ENCODE measurements at regions not wholly inside any gene's neighbourhood (a gene's known extent, or its start where the extent isn't known, plus 50 kb on each side); places are given as distances from the start of the nearest gene placed in this dataset.

DNA sequence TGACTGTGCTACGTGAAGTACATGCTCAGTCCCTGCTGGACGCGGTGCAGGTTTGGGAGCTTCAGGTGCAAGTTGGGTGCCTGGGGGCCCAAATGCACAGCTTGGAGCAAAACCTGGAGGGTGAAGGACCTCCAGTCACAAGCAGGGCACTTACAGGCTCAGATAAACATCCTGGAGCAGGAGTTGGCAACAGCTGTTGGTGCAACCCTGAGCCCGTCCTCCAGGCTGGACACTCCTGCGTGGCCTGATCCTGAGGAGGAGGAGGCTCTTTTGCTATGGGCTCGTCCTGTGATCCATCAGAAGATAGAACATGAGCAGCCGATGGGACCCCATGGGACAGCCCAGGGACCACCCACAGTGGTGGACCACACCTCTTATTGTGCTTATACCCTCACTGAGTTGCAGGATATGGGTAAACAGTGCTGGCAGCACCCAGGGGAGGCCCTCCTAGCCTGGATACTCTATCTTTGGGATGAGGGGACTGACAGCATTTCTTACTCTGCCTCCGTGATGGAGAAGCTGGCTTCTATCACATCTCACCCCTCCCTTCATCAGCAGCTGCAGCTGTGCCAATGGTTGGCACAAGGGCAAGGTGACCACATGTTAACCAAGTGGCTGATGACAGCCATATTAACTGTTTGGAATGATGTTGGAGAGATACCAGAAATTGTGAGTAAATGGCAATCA, 301.6 kb downstream of the ZPLD1 start:
- TF ChIP-seq GATA3 (IDR thresholded peaks at IDR 0.05; ENCODE audit: low read depth, low read length), result no peak

DNA sequence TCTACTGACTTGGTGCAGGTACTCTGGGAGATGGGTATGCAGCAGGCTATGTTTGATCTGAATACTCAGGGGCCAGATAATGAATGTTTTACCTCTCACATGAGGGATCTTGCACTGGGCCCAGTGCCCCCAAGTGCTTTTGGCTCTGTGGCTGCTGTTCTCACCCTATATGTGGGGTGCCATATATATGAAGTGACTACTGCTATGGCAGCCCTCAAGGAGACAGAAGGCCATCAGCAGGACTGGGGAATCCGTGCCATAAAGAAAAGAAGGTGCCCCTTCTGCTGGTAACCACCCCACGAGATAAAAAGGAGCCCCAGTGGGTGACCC, 302.1 kb downstream of the ZPLD1 start:
- no peak for TF ChIP-seq GATA3 (IDR thresholded peaks at IDR 0.05; ENCODE audit: low read depth, low read length)
- no peak for TF ChIP-seq GATA2 (IDR thresholded peaks at IDR 0.05; ENCODE audit: low read depth, low read length)

DNA sequence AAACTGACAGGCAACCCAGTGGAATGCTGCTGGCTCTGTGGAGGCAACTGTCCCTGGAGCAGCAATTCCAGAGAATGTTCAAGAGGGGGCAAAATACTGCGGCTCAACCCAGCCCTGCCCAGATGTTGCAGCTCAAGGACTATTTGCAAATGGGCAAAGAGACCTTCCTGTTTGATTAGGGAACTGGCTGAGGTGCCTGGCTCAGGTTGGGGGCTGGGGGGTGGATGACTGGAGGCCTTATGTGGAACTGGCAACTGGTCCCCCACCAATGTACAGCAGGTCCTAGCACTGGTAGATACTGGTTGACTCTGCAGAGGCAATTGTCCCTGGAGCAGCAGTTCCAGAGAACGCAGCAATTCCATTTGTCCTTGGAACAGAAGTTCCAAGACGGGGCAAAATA, 302.5 kb downstream of the ZPLD1 start:
- no peak for TF ChIP-seq GATA3 (IDR thresholded peaks at IDR 0.05; ENCODE audit: low read depth, low read length)
- TF ChIP-seq GATA2 (IDR thresholded peaks at IDR 0.05; ENCODE audit: low read depth, low read length), result no peak

DNA sequence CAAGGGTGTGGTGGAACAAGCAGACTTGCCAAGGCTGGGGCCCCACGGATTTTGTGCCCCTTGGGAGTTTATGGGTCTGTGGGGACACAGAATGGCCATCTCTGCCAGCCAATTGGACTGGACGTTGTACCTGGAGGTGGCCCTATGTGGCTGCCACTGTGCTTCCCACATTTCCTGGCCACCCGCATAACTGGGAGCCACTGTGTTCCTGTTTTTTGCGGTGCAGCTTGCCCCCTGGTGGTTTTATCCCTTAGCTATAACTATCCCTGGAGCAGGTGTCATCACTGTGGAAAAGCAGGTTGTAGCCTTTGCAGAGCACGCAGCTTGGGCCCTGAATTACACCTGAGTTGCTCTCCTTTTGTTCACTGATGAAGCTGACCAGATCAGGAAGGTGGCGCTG, 306.3 kb downstream of the ZPLD1 start:
- TF ChIP-seq GATA3 (IDR thresholded peaks at IDR 0.05; ENCODE audit: low read depth, low read length), result no peak
- no peak for TF ChIP-seq GATA2 (IDR thresholded peaks at IDR 0.05; ENCODE audit: low read depth, low read length)

DNA sequence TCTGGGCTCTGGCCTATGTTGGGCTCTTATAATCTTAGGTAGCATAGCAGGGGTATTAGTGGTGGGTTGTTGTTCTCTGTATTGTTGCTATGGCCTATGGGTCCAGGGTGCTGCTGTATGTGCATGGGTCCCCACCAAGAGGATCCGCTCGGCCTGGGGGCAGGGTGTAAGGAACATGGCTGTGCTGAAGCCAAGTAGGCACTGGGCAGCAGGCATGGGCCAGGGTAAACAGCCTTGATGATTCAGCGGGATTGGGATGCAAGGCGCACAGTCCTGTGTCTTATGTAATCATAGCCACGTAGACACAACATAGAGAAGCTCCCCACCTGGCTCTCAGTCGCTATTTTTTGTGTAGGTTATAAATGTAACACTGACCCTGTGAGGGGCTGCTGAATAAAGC, 306.9 kb downstream of the ZPLD1 start:
- TF ChIP-seq GATA3 (IDR thresholded peaks at IDR 0.05; ENCODE audit: low read depth, low read length) (no peak), GATA2 (IDR thresholded peaks at IDR 0.05; ENCODE audit: low read depth, low read length) (no peak)

DNA sequence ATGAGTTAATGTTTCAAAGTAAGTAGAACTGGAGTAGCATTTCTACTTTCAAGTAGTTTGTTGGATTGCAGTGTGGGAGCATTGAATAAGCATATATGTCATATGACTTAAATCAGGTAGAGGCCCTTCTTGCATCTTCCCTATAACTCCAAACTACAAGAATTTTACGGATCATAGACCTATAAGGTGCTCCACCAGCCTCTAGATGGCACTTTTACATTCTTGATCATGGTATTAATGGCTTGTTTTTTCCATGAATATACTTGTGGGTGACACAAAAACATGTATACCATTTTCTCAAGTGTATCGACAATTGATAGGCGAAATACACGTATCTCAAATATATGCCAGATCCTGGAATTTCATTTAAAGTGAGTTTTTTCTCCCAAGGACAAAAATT, 311.1 kb downstream of the ZPLD1 start:
- TF ChIP-seq GATA2 (IDR thresholded peaks at IDR 0.05; ENCODE audit: low read depth, low read length) (no peak), GATA3 (IDR thresholded peaks at IDR 0.05; ENCODE audit: low read depth, low read length) (no peak)

DNA sequence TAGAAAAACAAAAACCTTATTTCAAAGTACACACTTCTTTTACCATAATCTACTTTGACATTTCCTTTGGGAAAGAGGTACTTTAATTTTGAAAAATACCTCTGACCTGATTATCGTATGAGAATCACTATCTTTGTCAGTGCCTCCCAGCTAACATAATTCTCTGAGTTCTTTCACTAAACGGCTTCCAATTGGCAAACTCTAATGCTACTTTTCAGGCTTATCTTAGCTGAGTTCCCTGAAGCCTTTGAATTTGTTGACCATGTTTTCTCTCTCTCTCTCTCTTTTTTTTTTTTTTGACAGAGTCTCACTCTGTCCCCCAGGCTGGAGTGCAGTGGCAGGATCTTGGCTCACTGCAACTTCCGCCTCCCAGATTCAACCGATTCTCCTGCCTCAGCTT, 312.8 kb downstream of the ZPLD1 start:
- no peak for TF ChIP-seq GATA3 (IDR thresholded peaks at IDR 0.05; ENCODE audit: low read depth, low read length)
- no peak for TF ChIP-seq GATA2 (IDR thresholded peaks at IDR 0.05; ENCODE audit: low read depth, low read length)

DNA sequence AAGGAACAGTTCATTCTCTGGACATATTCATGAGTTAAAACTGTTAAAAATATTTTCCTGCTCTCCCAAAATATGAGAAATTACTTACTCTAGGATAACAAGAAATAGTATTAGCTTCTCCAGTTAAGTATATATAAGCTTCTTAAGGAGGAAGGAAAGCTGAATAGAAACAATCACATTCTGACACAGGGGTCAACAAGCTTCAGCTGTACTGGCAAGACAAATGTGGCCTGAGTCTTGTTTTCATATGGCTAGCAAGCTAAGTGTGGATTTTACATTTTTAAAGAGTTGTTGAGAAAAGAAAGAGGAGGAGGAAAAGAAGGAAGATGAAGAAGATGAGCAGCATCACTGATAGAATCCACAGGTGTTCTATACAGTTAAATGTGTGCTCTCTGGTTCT, 313.8 kb downstream of the ZPLD1 start:
- TF ChIP-seq GATA2 (IDR thresholded peaks at IDR 0.05; ENCODE audit: low read depth, low read length) (no peak), GATA3 (IDR thresholded peaks at IDR 0.05; ENCODE audit: low read depth, low read length) (no peak)

DNA sequence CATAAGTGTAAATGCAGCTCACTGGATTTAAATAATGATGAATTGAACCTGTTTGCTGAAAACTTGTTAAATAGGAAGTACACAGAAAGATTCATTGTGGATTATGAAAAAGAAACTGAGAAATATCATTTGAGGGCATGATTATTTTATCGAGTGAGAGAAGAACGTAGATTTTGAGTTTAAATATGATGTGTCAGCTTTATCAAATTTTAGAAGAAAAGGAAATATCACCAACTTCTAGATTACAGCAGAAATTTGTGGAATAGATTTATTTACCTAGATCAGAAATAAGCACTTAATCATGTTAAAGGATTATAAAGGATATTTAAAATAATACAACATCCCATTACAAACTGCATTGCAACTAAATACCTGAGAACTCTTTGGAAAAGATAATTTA, 315.5 kb downstream of the ZPLD1 start:
- TF ChIP-seq GATA2 (IDR thresholded peaks at IDR 0.05; ENCODE audit: low read depth, low read length) (no peak), GATA3 (IDR thresholded peaks at IDR 0.05; ENCODE audit: low read depth, low read length) (no peak)

DNA sequence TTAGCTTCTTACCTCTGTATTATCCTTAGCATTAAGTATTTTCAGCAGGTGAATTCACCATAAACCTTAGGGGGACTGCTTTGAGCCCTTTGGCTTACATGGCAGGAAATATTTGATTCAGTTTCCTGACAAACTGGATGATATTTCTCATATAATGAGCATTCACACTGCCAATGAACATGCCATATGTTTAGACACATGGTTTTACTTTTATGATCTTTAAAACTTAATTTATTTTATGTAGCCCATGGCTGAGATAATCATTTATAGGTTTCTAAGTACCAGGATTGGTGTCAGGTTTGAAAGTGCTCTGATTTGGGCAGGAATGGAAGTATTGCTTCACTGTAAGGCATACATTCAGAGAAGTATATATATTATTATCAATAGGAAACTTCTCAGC, 319.1 kb downstream of the ZPLD1 start:
- TF ChIP-seq GATA2 (IDR thresholded peaks at IDR 0.05; ENCODE audit: low read depth, low read length) (no peak), GATA3 (IDR thresholded peaks at IDR 0.05; ENCODE audit: low read depth, low read length) (no peak)

DNA sequence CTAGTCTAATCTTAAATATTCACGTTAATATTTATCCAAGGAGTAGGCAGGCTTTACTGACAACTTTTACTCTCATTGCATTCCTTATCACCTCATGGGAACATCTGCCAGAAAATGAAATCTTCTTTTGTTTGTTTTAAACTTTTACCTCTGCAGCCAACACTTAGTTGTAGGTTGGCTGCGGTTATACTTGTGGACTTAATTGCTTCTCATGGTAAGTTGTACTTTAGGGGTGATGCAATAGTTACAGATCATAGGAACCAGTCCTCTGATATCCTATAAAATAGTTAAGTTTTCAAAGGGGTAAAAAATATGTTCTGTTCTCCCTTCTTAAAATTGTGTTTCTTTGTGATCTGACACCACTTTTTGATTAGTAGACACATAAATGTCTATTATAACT, 321.9 kb downstream of the ZPLD1 start:
- TF ChIP-seq GATA3 (IDR thresholded peaks at IDR 0.05; ENCODE audit: low read depth, low read length) (no peak), GATA2 (IDR thresholded peaks at IDR 0.05; ENCODE audit: low read depth, low read length) (no peak)

DNA sequence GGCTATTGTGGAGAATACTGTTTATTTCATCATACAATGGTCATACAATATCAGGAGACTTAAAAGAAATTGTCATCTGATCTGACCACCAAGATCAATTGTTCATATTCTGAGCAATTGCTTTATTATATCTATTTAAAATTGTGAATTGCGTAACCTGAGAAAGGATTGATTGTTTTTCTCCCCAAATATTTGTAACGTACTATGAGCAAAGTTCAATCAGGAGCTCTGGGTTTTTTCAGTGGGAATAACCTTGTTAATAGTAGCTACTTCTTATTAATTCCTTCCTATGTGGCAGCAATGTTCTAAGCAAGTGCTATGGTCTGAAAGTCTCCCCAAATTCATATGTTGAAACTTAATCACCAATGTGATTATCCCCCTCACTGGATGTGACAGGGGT, 323.1 kb downstream of the ZPLD1 start:
- no peak for TF ChIP-seq GATA2 (IDR thresholded peaks at IDR 0.05; ENCODE audit: low read depth, low read length)
- no peak for TF ChIP-seq GATA3 (IDR thresholded peaks at IDR 0.05; ENCODE audit: low read depth, low read length)

DNA sequence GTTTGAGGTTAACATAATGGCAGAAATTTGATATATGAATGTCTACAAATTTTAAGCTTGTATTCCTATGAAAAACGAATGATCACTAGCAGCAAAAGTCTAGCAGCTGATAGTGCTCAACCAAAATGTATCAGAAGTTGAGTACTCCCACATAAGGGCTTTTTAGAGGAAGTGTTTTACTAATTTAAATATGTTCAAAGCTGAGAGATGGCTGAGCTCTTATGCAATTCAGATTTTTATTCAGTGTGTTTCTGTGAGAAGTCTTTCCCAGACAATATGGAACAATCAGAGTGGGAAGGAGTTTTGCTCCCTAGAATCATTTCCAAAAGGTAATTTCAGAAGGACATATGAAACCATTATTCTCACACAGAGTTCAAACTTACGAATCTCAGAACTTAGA, 327.0 kb downstream of the ZPLD1 start:
- TF ChIP-seq GATA3 (IDR thresholded peaks at IDR 0.05; ENCODE audit: low read depth, low read length), result no peak
- TF ChIP-seq GATA2 (IDR thresholded peaks at IDR 0.05; ENCODE audit: low read depth, low read length), result no peak

DNA sequence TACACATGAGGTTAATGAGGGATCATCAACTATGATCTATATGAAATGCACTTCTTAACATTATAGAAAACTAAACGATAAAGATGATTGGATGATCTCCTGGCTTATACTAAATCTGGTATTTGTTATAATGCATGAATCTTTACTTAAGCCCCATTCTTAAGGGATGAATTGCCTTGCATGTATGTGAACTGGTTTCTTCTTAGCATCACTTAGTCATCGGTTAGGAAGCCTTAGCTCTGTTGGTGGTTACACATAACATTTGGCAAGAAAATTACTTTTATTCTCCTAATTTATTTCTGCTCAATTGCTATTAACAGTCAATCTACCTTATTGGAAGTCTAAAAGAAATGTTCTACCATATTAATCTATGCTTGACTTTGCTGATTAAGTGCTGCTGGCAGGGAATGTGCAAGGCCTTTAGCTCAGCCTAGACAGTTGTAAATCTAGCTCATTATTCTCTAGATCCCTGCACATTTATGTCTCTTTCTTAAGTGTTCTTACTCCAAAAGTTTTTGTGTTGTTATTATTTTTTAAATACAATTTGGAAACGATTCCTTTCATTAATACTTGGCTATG, 356.0 kb downstream of the ZPLD1 start:
- TF ChIP-seq GATA2 (IDR thresholded peaks at IDR 0.05; ENCODE audit: low read depth, low read length), result no peak
- no peak for TF ChIP-seq GATA3 (IDR thresholded peaks at IDR 0.05; ENCODE audit: low read depth, low read length)

DNA sequence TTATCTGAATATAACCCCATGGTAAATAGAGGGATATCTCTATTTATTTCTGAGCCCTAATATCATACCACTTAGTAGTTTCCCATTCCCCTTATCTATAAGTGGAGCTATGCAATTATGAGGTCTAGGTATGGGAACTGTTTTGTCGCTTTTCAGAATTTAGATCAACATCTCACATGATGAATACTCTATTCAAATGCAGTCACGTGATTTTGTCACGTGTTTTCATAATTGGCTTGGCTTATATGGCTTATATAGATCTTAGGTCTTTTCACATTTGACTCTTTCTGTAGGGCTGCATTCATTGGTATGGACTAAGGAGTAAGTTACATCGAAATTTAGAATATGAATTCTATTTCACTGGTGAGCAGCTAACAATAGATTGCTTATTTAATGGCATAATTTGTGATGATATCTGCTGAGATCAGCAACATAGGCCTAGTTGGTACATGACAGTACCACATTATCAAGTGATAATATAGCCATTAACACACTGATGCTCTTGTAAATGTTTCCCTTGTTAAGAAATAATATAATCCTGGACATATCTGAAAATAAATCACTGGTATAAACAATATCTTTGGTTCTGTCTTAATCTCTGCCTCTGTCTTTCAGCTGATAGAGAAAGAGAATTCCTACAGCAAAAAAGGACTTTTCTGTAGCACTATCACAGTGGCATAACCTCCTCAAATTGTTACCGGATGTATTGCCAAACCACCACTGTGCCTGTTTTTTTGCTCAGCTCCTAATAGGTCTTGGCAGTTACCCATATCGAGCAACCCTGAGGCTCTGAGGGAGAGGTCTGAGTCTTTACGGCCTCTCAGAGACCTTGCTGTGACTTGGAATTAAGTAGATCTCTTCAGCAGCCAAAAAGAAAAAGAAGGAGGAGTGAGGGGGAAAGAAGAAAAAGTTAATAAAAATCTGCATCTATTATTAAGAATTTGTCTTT, 357.1 kb downstream of the ZPLD1 start:
- TF ChIP-seq GATA3 (IDR thresholded peaks at IDR 0.05; ENCODE audit: low read depth, low read length) (no peak), GATA2 (IDR thresholded peaks at IDR 0.05; ENCODE audit: low read depth, low read length) (no peak)
